CD4-positive, alpha-beta T cell treated with Interleukin-10 for 1 hour (primary cell): ENCODE measurements at regions not wholly inside any gene's neighbourhood (a gene's known extent, or its start where the extent isn't known, plus 50 kb on each side); places are given as distances from the start of the nearest gene placed in this dataset.
"Not testable (repeated sequence)": the region's sequence is repeated elsewhere in the genome, so short reads cannot be mapped to it uniquely, and the experiment has no call there.

ENCODE experiments used
- DNase-seq: peaks from one replicate; pipeline ENCODE4 v3.0.0-alpha.2; 2020

GRCh38 chr20:17872959-17873358 lies 95.6 kb downstream of the SNX5 start:
- DNase-seq = no peak

DNA sequence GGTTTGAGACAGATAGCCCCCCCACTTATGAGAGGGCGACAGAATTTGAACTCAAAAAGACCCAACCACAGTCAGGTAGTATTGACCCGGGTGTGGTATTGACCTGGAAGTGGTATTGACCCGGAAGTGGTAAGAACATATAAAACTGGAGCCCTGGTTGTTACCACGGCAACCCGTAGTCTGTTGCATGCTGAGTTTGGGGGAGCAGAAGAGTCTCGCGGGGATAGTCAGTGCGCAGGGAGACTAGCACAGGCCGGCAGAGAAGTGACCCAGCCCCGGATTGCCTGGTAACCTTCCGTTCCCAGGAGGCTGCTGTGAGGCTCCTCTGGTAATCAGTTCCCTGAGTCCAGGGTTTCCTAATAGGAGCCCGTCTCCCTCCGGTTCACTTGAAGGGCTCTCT lies 96.2 kb downstream of the SNX5 start:
- no peak for DNase-seq

DNA sequence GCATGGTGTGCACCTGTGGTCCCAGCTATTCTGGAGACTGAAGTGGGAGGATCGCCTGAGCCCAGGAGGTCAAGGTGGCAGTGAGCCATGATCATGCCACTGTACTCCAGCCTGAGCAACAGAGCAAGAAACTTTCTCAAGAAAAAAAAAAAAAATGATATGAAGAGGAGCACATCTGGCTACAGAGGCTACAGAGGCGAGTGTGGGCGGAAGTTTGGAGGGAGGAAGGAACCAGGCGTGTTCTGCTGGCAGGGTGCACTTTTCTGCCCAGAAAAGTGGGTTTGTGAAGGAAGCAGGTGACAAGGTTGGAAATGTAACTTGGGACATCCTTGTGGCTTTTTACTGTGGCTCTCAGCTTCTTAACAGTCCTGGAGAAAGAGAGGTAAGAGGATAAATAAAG lies 96.7 kb downstream of the SNX5 start:
- DNase-seq = no peak

DNA sequence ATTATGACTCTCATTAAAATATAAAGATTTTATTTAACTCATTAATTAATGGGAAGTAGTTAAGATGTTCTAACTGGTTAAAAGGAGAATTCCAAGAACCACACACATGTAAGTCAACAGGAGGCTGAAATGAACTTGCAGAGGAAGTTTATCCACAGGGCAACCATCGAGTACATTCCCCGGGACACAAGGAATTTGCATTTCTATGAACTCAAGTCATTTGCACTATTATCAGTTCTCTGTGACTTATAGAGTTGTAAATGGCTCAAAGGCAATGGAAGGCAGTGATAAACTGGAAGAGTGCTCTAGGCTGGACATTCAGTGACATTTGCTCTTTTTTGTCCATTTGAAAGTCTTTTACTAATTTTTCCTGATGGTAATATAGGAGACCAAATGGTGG lies 97.4 kb downstream of the SNX5 start:
- DNase-seq = no peak

GRCh38 chr20:17870086-17870740 lies 98.4 kb downstream of the SNX5 start:
- DNase-seq = no peak

- DNase-seq = no peak
These were observed 99.1 kb downstream of the SNX5 start for GRCh38 chr20:17869295-17869994.

DNA sequence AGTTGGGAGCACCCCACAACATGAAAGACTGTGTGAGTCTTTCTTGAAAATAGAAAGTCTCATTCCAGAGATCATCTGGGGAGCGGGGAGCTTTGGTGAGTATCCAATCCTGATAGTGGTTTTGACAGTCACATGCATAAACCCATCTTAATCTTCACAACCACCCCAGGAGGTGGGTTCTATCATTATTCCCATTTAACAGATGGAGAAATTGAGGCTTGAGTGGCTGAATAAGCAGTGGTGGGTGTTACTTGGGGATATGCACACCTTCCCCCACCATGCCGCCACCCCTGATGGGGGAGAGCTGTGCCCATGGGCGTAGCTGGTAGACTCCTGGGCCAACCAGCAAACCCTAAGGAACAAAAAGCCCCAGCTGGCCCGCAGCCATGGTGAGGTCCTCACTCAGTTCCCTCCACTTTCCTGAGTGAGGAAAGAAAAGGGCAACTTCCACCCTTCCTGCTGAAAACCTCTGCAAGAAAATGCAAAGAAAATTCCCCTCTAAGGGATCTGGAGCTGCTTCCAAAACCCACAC lies 99.8 kb downstream of the SNX5 start:
- no peak for DNase-seq

GRCh38 chr20:17868151-17868550 lies 100.4 kb downstream of the SNX5 start:
- DNase-seq = no peak

DNA sequence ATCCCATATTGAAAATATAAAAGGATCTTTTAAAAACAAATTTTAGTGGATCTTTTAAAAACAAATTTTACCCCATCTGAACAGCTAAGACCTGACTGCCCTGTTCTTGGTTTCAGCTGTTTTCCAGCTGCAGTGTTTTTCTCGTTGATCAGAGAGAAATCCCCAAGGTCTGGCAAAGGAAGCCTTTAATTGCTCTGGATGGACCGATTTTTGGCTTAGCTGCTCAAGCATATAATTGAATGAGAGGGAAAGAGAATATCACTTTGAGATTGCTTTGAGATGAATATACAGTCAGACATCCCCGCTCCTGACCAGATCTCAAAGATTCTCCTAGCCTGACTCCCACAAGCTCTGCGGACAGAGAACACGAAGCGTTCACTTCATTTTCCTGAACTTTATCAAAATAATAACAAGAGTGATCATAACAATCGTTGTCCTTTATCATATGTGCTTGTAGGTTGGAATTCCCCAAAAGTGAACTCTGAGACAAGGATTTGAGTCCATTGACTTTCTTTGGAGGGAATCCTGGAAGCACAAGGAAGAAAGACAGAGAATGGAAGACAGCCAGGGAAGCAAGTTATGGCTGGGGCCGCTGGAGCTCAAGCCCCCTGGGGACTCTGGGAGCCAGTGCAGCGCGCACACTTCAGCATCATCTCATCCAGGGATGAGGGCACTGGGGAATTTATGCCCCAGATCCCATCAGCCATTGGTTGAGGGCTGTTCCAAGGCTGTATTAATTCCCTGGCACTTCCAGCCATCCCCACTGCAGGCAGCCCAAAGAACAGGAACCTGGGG lies 101.3 kb downstream of the SNX5 start:
- DNase-seq = no peak

DNA sequence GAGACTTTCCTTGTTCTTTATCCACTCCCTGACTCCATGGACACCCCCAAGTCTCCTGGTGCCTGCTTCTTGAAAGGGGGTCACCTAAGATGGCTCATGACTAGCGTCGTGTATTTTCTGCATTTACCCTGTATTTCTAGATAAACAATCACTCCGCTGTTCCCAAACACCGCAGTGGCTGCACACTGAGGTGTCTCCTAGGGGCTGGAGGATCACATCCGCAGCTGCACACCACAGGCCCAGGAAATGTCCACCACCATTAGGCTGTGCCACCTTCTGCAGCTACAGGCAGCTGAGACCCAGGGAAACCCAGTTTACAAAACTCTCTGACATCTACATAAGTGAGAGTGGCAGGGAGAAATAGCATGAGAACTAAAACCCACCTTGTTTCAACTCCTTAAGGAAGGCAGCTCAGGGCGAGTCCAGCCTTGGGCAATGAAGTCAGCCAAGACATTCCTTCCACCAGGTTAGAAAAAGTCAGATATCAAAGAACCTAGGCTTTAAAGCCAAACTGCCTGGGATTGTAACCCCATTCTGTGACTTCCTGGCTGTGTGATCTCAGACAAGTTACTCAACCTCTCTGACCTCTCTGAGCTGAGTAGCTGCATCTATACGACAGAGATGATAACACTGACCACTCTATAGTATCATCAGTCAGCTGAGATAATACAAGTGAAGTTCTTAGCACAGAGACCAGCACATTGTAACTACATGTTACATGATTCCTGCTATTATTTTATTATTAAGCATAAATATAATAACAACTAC lies 102.2 kb downstream of the SNX5 start:
- DNase-seq = no peak

GRCh38 chr20:17863577-17864292 lies 104.9 kb downstream of the SNX5 start:
- DNase-seq = no peak

- DNase-seq = no peak
These were observed 105.4 kb downstream of the SNX5 start for GRCh38 chr20:17863209-17863576.

GRCh38 chr20:17862171-17862570 lies 106.4 kb downstream of the SNX5 start:
- DNase-seq = no peak

GRCh38 chr20:17861620-17862019 lies 107.0 kb downstream of the SNX5 start:
- not testable (repeated sequence) for DNase-seq

- no peak for DNase-seq
These were observed 108.0 kb downstream of the SNX5 start for GRCh38 chr20:17860301-17861197.

DNA sequence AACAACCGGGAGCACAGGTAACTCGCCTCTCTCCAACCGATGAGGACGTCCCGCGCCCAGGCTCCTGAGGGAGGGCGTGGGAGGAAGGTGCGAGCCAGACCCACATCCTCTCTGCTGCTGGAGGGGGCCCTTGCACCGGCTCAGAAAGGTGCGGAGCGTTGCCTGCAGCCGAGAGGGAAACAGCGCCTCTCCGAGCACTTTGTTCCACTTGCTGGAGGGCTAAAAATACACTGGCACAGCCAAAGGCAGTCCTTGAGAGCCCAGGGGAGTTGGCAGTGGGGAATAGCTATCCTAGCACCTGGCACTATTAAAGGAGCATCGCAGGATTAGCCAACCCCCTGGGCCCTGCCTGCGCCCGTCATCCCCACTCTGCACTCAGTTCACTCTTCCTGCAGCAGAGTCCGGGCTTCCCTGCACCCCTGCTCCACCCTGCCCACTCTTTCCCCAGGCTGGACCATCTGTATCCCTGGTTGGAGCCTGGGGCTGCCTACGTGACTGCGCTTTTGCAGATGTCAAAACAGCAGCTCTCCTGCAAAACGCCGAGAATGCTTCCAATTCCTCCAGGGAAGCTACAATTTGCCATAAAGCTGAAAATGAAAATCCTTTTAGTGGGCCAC lies 108.9 kb downstream of the SNX5 start:
- peak; percentile 28 for DNase-seq

DNA sequence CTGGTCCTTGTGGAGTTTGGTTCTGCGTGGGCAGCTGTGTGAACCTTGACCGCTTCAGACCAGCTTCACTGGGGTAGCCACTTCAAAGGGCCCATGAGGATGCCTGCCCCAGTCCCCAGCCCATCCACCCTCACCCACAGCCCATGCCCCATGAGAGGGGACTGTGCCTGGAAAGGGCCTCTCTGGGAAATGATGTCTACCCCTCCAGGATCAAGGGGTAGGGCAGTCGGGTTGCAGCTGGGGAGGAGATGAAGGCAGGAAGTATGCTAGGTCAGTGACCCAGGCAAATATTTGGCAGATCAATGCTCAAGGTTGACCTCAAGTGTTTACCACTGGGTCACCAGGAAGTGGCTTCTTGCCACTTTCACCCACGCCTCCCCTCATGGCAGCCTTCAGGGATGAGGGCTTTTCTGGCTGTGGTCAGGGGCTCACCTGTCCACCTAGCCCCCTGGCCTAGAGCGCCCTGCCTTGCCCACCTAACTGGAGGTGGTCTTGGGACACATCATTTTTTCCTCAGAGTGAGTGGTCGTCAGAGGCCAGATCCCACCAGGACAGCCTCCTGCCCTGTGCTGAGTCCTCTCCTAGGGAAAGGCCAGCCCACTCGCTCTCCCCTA lies 109.5 kb downstream of the SNX5 start:
- no peak for DNase-seq

DNA sequence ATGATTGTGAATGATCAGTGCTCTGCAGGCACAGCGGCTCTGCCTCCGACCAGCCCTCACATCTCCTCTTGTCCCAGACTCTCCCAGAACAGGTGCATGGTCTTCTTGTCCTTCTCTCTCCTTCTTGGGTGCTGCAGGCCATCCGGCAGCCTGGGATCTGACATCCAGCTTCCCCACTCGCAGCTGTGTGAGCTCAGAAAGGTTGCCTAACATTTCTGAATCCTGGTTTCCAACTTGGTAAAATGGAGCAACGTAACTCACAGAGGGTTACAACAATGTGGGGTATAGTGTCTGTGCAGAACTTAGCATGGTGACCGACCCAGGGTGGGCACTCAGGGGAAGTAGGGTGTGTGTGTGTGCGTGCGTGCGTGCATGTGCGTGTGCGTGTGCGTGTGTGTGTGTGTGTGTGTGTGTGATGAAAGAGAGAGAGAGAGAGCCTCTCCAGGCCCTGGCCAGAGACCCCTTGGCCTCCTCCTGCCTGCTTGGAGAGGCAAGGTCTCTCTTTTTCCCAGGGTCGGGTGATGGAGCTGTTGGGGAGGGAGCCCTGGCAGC lies 110.1 kb downstream of the SNX5 start:
- no peak for DNase-seq

- DNase-seq = no peak
These were observed 110.8 kb downstream of the SNX5 start for GRCh38 chr20:17857639-17858449.
